ENCODE measurements at regions not wholly inside any gene's neighbourhood (a gene's known extent, or its start where the extent isn't known, plus 50 kb on each side); places are given as distances from the start of the nearest gene placed in this dataset.
"Not testable (repeated sequence)": the region's sequence is repeated elsewhere in the genome, so short reads cannot be mapped to it uniquely, and the experiment has no call there.

- DNase-seq (ENCODE audit: low read depth in 1 of 2, low spot score in 1 of 2): no peak
- no peaks in the 10 kb centered on the region for H3K27me3 ChIP-seq (ENCODE audit: insufficient read depth, poor library complexity, severe bottlenecking)
- TF ChIP-seq, protein P1, sequence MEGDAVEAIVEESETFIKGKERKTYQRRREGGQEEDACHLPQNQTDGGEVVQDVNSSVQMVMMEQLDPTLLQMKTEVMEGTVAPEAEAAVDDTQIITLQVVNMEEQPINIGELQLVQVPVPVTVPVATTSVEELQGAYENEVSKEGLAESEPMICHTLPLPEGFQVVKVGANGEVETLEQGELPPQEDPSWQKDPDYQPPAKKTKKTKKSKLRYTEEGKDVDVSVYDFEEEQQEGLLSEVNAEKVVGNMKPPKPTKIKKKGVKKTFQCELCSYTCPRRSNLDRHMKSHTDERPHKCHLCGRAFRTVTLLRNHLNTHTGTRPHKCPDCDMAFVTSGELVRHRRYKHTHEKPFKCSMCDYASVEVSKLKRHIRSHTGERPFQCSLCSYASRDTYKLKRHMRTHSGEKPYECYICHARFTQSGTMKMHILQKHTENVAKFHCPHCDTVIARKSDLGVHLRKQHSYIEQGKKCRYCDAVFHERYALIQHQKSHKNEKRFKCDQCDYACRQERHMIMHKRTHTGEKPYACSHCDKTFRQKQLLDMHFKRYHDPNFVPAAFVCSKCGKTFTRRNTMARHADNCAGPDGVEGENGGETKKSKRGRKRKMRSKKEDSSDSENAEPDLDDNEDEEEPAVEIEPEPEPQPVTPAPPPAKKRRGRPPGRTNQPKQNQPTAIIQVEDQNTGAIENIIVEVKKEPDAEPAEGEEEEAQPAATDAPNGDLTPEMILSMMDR (IDR thresholded peaks at IDR 0.05; ENCODE audit: insufficient read depth, low read length): no peak
- TF ChIP-seq, protein P2, sequence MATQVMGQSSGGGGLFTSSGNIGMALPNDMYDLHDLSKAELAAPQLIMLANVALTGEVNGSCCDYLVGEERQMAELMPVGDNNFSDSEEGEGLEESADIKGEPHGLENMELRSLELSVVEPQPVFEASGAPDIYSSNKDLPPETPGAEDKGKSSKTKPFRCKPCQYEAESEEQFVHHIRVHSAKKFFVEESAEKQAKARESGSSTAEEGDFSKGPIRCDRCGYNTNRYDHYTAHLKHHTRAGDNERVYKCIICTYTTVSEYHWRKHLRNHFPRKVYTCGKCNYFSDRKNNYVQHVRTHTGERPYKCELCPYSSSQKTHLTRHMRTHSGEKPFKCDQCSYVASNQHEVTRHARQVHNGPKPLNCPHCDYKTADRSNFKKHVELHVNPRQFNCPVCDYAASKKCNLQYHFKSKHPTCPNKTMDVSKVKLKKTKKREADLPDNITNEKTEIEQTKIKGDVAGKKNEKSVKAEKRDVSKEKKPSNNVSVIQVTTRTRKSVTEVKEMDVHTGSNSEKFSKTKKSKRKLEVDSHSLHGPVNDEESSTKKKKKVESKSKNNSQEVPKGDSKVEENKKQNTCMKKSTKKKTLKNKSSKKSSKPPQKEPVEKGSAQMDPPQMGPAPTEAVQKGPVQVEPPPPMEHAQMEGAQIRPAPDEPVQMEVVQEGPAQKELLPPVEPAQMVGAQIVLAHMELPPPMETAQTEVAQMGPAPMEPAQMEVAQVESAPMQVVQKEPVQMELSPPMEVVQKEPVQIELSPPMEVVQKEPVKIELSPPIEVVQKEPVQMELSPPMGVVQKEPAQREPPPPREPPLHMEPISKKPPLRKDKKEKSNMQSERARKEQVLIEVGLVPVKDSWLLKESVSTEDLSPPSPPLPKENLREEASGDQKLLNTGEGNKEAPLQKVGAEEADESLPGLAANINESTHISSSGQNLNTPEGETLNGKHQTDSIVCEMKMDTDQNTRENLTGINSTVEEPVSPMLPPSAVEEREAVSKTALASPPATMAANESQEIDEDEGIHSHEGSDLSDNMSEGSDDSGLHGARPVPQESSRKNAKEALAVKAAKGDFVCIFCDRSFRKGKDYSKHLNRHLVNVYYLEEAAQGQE (IDR thresholded peaks at IDR 0.05; ENCODE audit: insufficient replicate concordance, low read depth): no peak
- no peak for TF ChIP-seq SPI1 (IDR thresholded peaks at IDR 0.05; ENCODE audit: borderline replicate concordance, low read depth)
- TF ChIP-seq POLR2AphosphoS5 (IDR thresholded peaks at IDR 0.05; ENCODE audit: low read depth): no peak
- TF ChIP-seq GABPA (IDR thresholded peaks at IDR 0.05; ENCODE audit: low read depth): no peak
- H3K27ac ChIP-seq (replicated peaks): no peak overlapping the region
- H3K4me3 ChIP-seq (replicated peaks; ENCODE audit: insufficient read depth, low read length): no peak overlapping the region
These were observed 353.3 kb downstream of the PAX1 start for GRCh38 chr20:22058746-22059145.

GRCh38 chr20:22055981-22056380, 350.5 kb downstream of the PAX1 start:
- no peak for TF ChIP-seq GABPA (IDR thresholded peaks at IDR 0.05; ENCODE audit: low read depth)
- TF ChIP-seq, protein P2 (IDR thresholded peaks at IDR 0.05; ENCODE audit: insufficient replicate concordance, low read depth): no peak
- TF ChIP-seq SPI1 (IDR thresholded peaks at IDR 0.05; ENCODE audit: borderline replicate concordance, low read depth): no peak
- TF ChIP-seq, protein P1 (IDR thresholded peaks at IDR 0.05; ENCODE audit: insufficient read depth, low read length): no peak
- no peak for TF ChIP-seq POLR2AphosphoS5 (IDR thresholded peaks at IDR 0.05; ENCODE audit: low read depth)
- no peak overlapping the region for H3K27ac ChIP-seq (replicated peaks)
- no peak overlapping the region for H3K4me3 ChIP-seq (replicated peaks; ENCODE audit: insufficient read depth, low read length)
- no peak for DNase-seq (ENCODE audit: low read depth in 1 of 2, low spot score in 1 of 2)
- H3K27me3 ChIP-seq (ENCODE audit: insufficient read depth, poor library complexity, severe bottlenecking): no peaks in the 10 kb centered on the region

DNA sequence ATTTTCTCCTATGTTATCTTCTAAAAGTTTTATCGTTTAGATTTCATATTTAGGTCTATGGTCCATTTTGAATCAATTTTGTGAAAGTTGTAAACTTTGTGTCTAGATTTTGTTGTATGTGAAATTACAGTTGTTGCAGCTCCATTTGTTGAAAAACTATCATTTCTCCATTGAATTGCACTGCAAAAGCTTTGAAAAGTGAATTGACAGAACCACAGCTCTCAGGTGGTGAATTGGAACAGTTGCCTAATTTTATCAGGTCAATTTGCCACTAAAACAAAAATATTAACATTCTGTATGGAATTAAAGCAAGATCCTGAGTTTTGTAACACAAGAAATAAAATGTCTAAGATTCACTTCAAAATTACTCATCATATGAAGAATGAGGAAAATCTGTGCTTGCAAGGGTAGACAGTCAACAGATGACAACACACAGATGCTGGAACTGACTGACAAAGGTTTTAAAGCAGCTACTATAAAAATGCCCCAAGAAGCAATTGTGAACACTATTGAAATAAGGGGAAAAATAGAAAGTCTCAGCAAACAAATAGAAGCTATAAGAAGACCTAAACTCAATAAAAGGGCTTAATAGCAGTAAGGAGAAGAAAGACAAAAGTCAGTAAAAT, 346.7 kb downstream of the PAX1 start:
- Histone ChIP-seq H3K27me3 (ENCODE audit: insufficient read depth, poor library complexity, severe bottlenecking) (no peaks in the 10 kb centered on the region), H3K27ac (replicated peaks) (no peak overlapping the region), H3K4me3 (replicated peaks; ENCODE audit: insufficient read depth, low read length) (no peak overlapping the region)
- TF ChIP-seq POLR2AphosphoS5 (IDR thresholded peaks at IDR 0.05; ENCODE audit: low read depth): no peak
- no peak for TF ChIP-seq SPI1 (IDR thresholded peaks at IDR 0.05; ENCODE audit: borderline replicate concordance, low read depth)
- TF ChIP-seq, protein P1 (IDR thresholded peaks at IDR 0.05; ENCODE audit: insufficient read depth, low read length): no peak
- no peak for TF ChIP-seq GABPA (IDR thresholded peaks at IDR 0.05; ENCODE audit: low read depth)
- TF ChIP-seq, protein P2 (IDR thresholded peaks at IDR 0.05; ENCODE audit: insufficient replicate concordance, low read depth): no peak
- no peak for DNase-seq (ENCODE audit: low read depth in 1 of 2, low spot score in 1 of 2)

DNA sequence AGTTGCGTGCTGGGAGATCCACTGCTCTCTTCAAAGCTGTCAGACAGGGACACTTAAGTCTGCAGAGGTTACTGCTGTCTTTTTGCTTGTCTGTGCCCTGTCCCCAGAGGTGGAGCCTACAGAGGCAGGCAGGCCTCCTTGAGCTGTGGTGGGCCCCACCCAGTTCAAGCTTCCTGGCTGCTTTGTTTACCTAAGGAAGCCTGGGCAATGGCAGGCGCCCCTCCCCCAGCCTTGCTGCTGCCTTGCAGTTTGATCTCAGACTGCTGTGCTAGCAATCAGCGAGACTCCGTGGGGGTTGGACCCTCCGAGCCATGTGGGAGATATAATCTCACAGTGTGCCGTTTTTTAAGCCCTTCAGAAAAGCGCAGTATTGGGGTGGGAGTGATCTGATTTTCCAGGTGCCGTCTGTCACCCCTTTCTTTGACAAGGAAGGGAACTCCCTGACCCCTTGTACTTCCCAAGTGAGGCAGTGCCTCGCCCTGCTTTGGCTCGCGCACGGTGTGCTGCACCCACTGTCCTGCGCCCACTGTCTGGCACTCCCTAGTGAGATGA, 340.6 kb downstream of the PAX1 start:
- H3K27ac ChIP-seq (replicated peaks); H3K4me3 ChIP-seq (replicated peaks; ENCODE audit: insufficient read depth, low read length); H3K27me3 ChIP-seq (ENCODE audit: insufficient read depth, poor library complexity, severe bottlenecking); DNase-seq (ENCODE audit: low read depth in 1 of 2, low spot score in 1 of 2): not testable (repeated sequence)

Data from HL-60 (cell line).